Ovary (tissue), 3 donors: ENCODE measurements at regions not wholly inside any gene's neighbourhood (a gene's known extent, or its start where the extent isn't known, plus 50 kb on each side); places are given as distances from the start of the nearest gene placed in this dataset.

ENCODE experiments used
- CTCF ChIP-seq, 3 donors: fragments of 450-650 bp in 2 of 3; fragments of 200-600 bp in 1 of 3; IDR thresholded peaks; one replicate each; pipeline versions ENCODE4 v1.5.1 to v1.8.0; 2016 to 2022; ENCODE audit warnings: antibody characterized with exemption in 3 of 3, mild to moderate bottlenecking in 1 of 3
- EP300 ChIP-seq: sonication (generic); formaldehyde crosslinking; IDR thresholded peaks from one replicate; pipeline ENCODE4 v1.6.1; 2017; ENCODE audit warnings: antibody characterized with exemption
- POLR2A ChIP-seq: fragments of 450-650 bp; IDR thresholded peaks from one replicate; pipeline ENCODE4 v1.6.1; 2017; ENCODE audit warnings: antibody characterized with exemption, mild to moderate bottlenecking, moderate library complexity
- donor health status: DM: no; HTN: no; CAD: no.

- no peak for TF ChIP-seq POLR2A
- no peak for TF ChIP-seq CTCF (IDR thresholded peaks at IDR 0.05)
- TF ChIP-seq EP300 = no peak
Observed at GRCh38 chr4:163773940-163774339, 279.4 kb downstream of the TMA16 start.
